Suprapubic skin (tissue), 4 donors: ENCODE measurements at regions not wholly inside any gene's neighbourhood (a gene's known extent, or its start where the extent isn't known, plus 50 kb on each side); places are given as distances from the start of the nearest gene placed in this dataset.

ENCODE experiments used
- DNase-seq, 2 donors: peaks; one replicate each; pipeline ENCODE4 v3.0.0-alpha.2; 2019; ENCODE audit warnings: low spot score in 2 of 2
- H3K27ac ChIP-seq: fragments of 200-600 bp; sonication (generic); one replicate; pipeline ENCODE4 v1.5.1; 2019
- H3K27me3 ChIP-seq: fragments of 200-600 bp; sonication (generic); one replicate; pipeline ENCODE4 v1.5.1; 2019
- H3K36me3 ChIP-seq: fragments of 200-600 bp; sonication (generic); one replicate; pipeline ENCODE4 v1.5.1; 2019
- H3K4me1 ChIP-seq: fragments of 200-600 bp; sonication (generic); one replicate; pipeline ENCODE4 v1.5.1; 2019
- H3K4me3 ChIP-seq: fragments of 200-600 bp; sonication (generic); one replicate; pipeline ENCODE4 v1.5.1; 2019; ENCODE audit warnings: mild to moderate bottlenecking
- H3K9me3 ChIP-seq: fragments of 200-600 bp; sonication (generic); one replicate; pipeline ENCODE4 v1.5.1; 2019
- EP300 ChIP-seq: sonication (generic); formaldehyde crosslinking; IDR thresholded peaks from one replicate; pipeline ENCODE4 v1.6.1; 2017; ENCODE audit warnings: antibody characterized with exemption
- POLR2A ChIP-seq, 2 donors: fragments of 450-650 bp; IDR thresholded peaks; one replicate each; pipeline ENCODE4 v1.6.1; 2017; ENCODE audit warnings: antibody characterized with exemption in 2 of 2, mild to moderate bottlenecking in 2 of 2, moderate library complexity in 2 of 2
- POLR2AphosphoS5 ChIP-seq, 3 donors: sonication (generic); formaldehyde crosslinking; IDR thresholded peaks; one replicate each; pipeline ENCODE4 v1.6.1; 2017; ENCODE audit warnings: antibody characterized with exemption in 3 of 3
- WGBS: methylation state at CpG from one replicate; pipeline ENCODE4 v1.1.5; 2018; 5-methylcytosine and 5-hydroxymethylcytosine counted together
- TF ChIP-seq, protein P1 (sequence below), 2 donors: fragments of 200-600 bp in 1 of 2; fragments of 450-650 bp in 1 of 2; sonication (generic) in 1 of 2; IDR thresholded peaks; one replicate each; pipeline ENCODE4 v1.5.1; 2016 to 2019; ENCODE audit warnings: antibody characterized with exemption in 2 of 2, mild to moderate bottlenecking in 1 of 2, moderate library complexity in 1 of 2

DNA sequence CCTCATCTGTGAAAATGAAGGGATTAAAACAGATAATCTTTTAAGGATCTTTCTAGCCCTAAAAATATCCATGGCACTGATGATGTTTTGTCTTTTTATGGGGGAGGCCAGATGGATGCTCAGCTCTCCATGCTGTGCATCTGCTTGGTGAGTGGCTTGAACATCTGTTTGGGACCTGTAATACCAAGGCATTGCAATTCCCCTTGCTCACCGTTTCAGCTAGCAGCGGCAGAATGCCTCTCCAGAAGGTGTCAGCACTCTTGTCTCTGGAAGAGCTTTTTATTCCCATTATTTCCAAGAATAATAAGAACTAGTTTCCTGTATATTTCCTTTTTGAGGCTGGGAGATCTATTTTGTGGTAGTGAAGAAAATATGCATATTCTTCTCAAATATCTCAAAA lies 151.9 kb upstream of the ANK2 start:
- Histone ChIP-seq H3K4me1 (peaks cover 6% of the 10 kb centered on the region), H3K27ac (no peak overlapping the region)
- TF ChIP-seq POLR2A (IDR thresholded peaks at IDR 0.05) (no peak), EP300 (no peak), POLR2AphosphoS5 (IDR thresholded peaks at IDR 0.05) (no peak)
- TF ChIP-seq, protein P1, sequence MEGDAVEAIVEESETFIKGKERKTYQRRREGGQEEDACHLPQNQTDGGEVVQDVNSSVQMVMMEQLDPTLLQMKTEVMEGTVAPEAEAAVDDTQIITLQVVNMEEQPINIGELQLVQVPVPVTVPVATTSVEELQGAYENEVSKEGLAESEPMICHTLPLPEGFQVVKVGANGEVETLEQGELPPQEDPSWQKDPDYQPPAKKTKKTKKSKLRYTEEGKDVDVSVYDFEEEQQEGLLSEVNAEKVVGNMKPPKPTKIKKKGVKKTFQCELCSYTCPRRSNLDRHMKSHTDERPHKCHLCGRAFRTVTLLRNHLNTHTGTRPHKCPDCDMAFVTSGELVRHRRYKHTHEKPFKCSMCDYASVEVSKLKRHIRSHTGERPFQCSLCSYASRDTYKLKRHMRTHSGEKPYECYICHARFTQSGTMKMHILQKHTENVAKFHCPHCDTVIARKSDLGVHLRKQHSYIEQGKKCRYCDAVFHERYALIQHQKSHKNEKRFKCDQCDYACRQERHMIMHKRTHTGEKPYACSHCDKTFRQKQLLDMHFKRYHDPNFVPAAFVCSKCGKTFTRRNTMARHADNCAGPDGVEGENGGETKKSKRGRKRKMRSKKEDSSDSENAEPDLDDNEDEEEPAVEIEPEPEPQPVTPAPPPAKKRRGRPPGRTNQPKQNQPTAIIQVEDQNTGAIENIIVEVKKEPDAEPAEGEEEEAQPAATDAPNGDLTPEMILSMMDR (IDR thresholded peaks at IDR 0.05), result no peak

DNA sequence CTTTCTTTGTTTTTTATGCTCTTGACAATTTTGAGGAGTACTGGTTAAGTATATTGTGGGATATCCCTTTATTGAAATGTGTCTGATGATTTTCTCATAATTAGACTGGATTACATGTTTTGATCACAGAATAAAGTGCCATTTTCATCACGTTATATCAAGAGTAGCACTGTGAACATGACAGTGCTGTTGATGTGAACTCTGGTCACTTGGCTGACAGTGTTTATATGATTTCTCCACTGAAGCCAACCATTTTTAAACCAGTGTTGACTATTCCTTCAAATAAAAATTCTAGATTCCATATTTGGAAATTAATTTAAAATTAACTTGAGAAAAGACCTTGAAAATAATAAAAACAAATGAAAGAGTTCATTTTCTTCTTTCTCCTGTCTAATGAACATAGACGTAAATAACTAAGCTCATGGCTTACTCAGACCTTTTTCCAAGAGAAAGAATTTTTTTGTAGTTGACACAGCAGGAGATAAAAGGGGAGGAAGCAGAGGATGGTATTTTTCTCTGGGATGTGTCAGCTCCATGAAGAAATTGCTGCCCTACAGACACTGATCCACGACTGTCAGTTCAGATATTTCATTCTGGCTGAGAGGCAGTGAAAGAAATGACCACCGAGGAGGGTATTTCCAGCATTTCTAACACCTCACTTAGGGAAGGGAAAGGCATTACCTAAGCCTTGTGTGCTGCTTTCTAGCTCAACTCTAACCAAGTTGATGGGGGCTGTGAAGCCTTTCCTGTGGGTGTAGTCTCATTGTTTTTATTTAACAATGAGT lies 150.9 kb upstream of the ANK2 start:
- H3K4me1 ChIP-seq, result peaks cover 11% of the 10 kb centered on the region
- H3K9me3 ChIP-seq, result no peaks in the 10 kb centered on the region
- TF ChIP-seq, protein P1 (IDR thresholded peaks at IDR 0.05), result no peak
- no peak for TF ChIP-seq EP300
- TF ChIP-seq POLR2AphosphoS5 (IDR thresholded peaks at IDR 0.05), result no peak
- TF ChIP-seq POLR2A (IDR thresholded peaks at IDR 0.05), result no peak
- no peak overlapping the region for H3K27ac ChIP-seq
- H3K27me3 ChIP-seq, result no peaks in the 10 kb centered on the region
- DNase-seq, result no peak
- H3K36me3 ChIP-seq, result no peaks in the 10 kb centered on the region
- H3K4me3 ChIP-seq, result no peak overlapping the region
- WGBS, result 38% methylated on average over 4 of the region's 4 CpGs

More for the DNA sequence above, 151.9 kb upstream of the ANK2 start:
- Histone ChIP-seq H3K27me3 (no peaks in the 10 kb centered on the region), H3K4me3 (no peak overlapping the region), H3K9me3 (no peaks in the 10 kb centered on the region), H3K36me3 (no peaks in the 10 kb centered on the region)
- WGBS, result 43% methylated on average over 2 of the region's 2 CpGs
- no peak for DNase-seq

DNA sequence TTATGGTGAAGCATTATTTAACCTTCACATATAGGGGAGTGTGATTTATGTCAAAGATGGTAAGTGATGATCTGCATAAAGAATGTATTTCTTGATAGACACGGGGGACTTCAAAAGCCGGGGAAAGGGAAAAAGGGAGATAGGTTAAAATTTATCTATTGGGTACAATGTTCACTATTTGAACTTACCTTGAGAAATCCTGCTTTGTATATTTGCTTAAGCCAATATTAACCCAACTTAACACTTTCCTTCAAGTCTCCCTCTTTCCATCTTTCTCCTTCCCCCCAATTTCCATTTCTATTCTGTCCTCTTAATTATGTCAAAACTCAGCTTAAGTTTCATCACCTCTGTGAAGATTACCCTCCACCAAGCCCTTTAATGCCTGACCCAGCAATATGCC lies 149.0 kb upstream of the ANK2 start:
- TF ChIP-seq POLR2AphosphoS5 (IDR thresholded peaks at IDR 0.05) (no peak), POLR2A (IDR thresholded peaks at IDR 0.05) (no peak), EP300 (no peak)
- TF ChIP-seq, protein P1 (IDR thresholded peaks at IDR 0.05), result no peak
- DNase-seq, result no peak
- Histone ChIP-seq H3K27ac (no peak overlapping the region), H3K9me3 (no peaks in the 10 kb centered on the region), H3K4me1 (peaks cover 11% of the 10 kb centered on the region), H3K27me3 (no peaks in the 10 kb centered on the region), H3K4me3 (no peak overlapping the region), H3K36me3 (no peaks in the 10 kb centered on the region)
- WGBS, result 81% methylated on average over 2 of the region's 2 CpGs

DNA sequence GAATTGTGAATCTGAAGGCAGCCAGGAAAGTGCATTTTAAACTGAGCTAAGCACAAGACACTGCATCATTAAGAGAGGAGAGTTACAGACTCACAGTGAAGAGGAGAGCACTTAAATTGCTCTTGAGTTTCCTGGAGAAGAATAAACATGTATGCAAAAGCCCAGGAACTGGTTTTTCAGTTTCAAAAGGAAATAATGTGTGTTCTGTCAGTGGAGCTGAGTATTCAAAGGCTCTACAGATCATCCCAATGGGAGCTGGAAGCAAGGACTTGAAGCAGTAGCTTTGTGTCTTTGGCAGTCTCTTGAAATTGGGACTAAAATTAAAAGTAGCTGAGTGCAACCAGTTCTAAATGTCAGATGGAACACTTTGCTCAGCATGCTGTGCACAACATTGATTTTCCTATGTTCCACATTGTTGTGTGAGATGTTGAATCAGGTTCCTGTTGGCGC lies 147.5 kb upstream of the ANK2 start:
- Histone ChIP-seq H3K27ac (no peak overlapping the region), H3K36me3 (no peaks in the 10 kb centered on the region), H3K4me1 (peaks cover 5% of the 10 kb centered on the region), H3K27me3 (no peaks in the 10 kb centered on the region), H3K9me3 (no peaks in the 10 kb centered on the region), H3K4me3 (no peak overlapping the region)
- DNase-seq, result no peak
- TF ChIP-seq POLR2AphosphoS5 (IDR thresholded peaks at IDR 0.05) (no peak), EP300 (no peak), POLR2A (IDR thresholded peaks at IDR 0.05) (no peak)
- TF ChIP-seq, protein P1 (IDR thresholded peaks at IDR 0.05), result no peak
- 96% methylated on average over 1 of the region's 1 CpG for WGBS

DNA sequence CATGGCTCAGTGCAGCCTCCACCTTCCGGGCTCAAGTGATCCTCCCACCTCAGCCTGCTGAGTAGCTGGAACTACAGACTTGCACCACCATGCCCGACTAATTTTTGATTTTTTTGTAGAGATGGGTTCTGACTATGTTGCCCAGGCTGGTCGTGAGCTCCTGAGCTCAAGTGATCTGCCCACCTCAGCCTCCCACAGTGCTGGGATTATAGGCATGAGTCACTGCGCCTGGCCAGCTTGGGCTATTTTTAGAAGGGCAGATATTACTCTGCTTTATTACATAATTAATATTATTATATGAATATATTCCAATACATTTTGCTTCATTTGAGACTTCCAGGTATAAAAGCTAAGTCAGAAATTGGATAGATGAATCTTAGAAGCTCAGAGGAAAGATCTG lies 143.7 kb upstream of the ANK2 start:
- H3K27me3 ChIP-seq, result no peaks in the 10 kb centered on the region
- no peak for DNase-seq
- no peaks in the 10 kb centered on the region for H3K36me3 ChIP-seq
- H3K27ac ChIP-seq, result no peak overlapping the region
- peaks cover 13% of the 10 kb centered on the region for H3K4me1 ChIP-seq
- no peak for TF ChIP-seq POLR2AphosphoS5 (IDR thresholded peaks at IDR 0.05)
- TF ChIP-seq POLR2A (IDR thresholded peaks at IDR 0.05), result no peak
- TF ChIP-seq EP300, result no peak
- TF ChIP-seq, protein P1 (IDR thresholded peaks at IDR 0.05), result no peak
- H3K9me3 ChIP-seq, result no peaks in the 10 kb centered on the region
- 84% methylated on average over 4 of the region's 4 CpGs for WGBS
- H3K4me3 ChIP-seq, result no peak overlapping the region
